Heart left ventricle (tissue), 16 donors: ENCODE measurements at regions not wholly inside any gene's neighbourhood (a gene's known extent, or its start where the extent isn't known, plus 50 kb on each side); places are given as distances from the start of the nearest gene placed in this dataset.

ENCODE experiments used
- ATAC-seq, 4 donors: fragments of 200-7000 bp; cut with Tn5 transposase; one replicate each; pipeline ENCODE4 v1.9.1; 2020 to 2022; ENCODE audit warnings: moderate library complexity in 4 of 4, mild to moderate bottlenecking in 3 of 4, moderate number of reproducible peaks in 1 of 4
- DNase-seq, 5 donors: peaks; one replicate each; pipeline ENCODE4 v3.0.0-alpha.2; 2020
- H3K27ac ChIP-seq, 12 donors: fragments of 200-600 bp; sonication (generic) in 4 of 12; one replicate each; pipeline versions ENCODE4 v1.5.0 to v1.8.0; 2016 to 2022; ENCODE audit warnings: mild to moderate bottlenecking in 2 of 12
- H3K27me3 ChIP-seq, 9 donors: fragments of 200-600 bp; sonication (generic) in 2 of 9; one replicate each; pipeline versions ENCODE4 v1.5.1 to v1.8.0; 2016 to 2022; ENCODE audit warnings: mild to moderate bottlenecking in 3 of 9
- H3K36me3 ChIP-seq, 9 donors: fragments of 200-600 bp; sonication (generic) in 2 of 9; one replicate each; pipeline versions ENCODE4 v1.5.0 to v1.8.0; 2018 to 2022; ENCODE audit warnings: mild to moderate bottlenecking in 2 of 9
- H3K4me1 ChIP-seq, 12 donors: fragments of 200-600 bp; sonication (generic) in 4 of 12; one replicate each; pipeline versions ENCODE4 v1.5.0 to v1.8.0; 2016 to 2022; ENCODE audit warnings: mild to moderate bottlenecking in 3 of 12
- H3K4me3 ChIP-seq, 12 donors: fragments of 200-600 bp; sonication (generic) in 4 of 12; one replicate each; pipeline versions ENCODE4 v1.5.0 to v1.8.0; 2017 to 2022; ENCODE audit warnings: mild to moderate bottlenecking in 9 of 12, moderate library complexity in 4 of 12
- H3K9me3 ChIP-seq, 12 donors: fragments of 200-600 bp; sonication (generic) in 4 of 12; one replicate each; pipeline versions ENCODE4 v1.5.0 to v1.8.0; 2016 to 2022; ENCODE audit warnings: mild to moderate bottlenecking in 1 of 12
- POLR2A ChIP-seq, 2 donors: fragments of 450-650 bp; IDR thresholded peaks; one replicate each; pipeline ENCODE4 v1.6.1; 2017; ENCODE audit warnings: antibody characterized with exemption in 2 of 2, mild to moderate bottlenecking in 2 of 2, moderate library complexity in 2 of 2
- WGBS, 4 donors: extraction: QIAGEN DNeasy Blood & Tissue Kit in 2 of 4; methylation state at CpG; one replicate each; pipeline versions ENCODE4 v1.1.5 to v1.1.7; 2013 to 2018; 5-methylcytosine and 5-hydroxymethylcytosine counted together
- intact Hi-C, 10 donors: fragments of 100-400 bp; cut with DNase I; formaldehyde crosslinking; loops; one replicate each; pipeline versions ENCODE4 v1.11.1 to v1.14.2; 2022
- TF ChIP-seq, protein P1 (sequence below), 12 donors: fragments of 200-600 bp; sonication (generic) in 4 of 12; IDR thresholded peaks; one replicate each; pipeline versions ENCODE4 v1.5.0 to v1.8.0; 2018 to 2022; ENCODE audit warnings: antibody characterized with exemption in 12 of 12, mild to moderate bottlenecking in 5 of 12
- donor health status: ischemic (EF 13 %, LVEDD 7.1; RV severe dilation, severe dysfunction).
- donor health status: healthy with polysubstance abuse.
- donor health status: DM: no; HTN: yes; CAD: no.
- donor health status: DM: no; HTN: no; CAD: no.
- donor health status: ischemic (EF 25% LVEDD 6.9; RV normal size, moderate dysfunction).
- donor health status: ischemic (EF 25% LVEDD 5.7; RV mildly dilated, moderate dysfunction).
- donor health status: healthy.
- donor health status: DM: yes; HTN: yes; CAD: no.
- donor health status: ischemic (EF 35%, LVEDD 5.7; RV mildly dilated, moderate dysfunction).
- donor health status: nonischemic (EF 11% LVEDD 7.7; RV severe dilation, severe dysfunction).
- donor health status: DM: yes; HTN: yes; CAD: no.
- donor health status: PGD.
- donor health status: ischemic (EF 29% LVEDD 5.4; RV normal size, mild dysfunction).
- donor health status: nonischemic (EF 23%, LVEDD 6.1; RV moderate dilation, normal function).

DNA sequence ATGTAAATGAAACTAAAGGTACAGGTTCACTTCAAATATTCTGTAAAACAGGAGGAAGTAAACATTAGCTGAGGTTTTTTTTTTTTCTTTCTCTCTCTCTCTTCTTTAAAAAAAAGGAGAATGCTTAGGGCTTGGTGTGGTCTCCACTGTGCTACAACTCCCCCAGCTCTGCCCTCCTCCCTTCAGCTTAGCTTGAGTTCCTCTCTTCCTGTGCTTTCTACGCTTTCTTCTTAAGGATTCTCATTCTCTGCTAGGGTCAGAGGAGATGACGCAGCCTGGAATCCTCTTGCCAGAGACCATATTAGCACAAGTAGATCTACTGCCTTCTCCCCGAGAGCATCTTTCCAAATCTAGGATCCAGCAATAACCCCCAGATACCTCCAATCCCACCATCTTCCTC is 69.1 kb upstream of the SNRK start:
- Histone ChIP-seq H3K27ac (peak overlapping the region in 9 of 12 donors; percentile 10 to 69 (median 48)), H3K4me3 (no peak overlapping the region), H3K27me3 (no peaks in the 10 kb centered on the region), H3K4me1 (peaks cover 0 to 15% (median 0%) of the 10 kb centered on the region in 12 donors), H3K36me3 (no peaks in the 10 kb centered on the region), H3K9me3 (no peaks in the 10 kb centered on the region)
- DNase-seq (no peak), ATAC-seq (peak in 1 of 4 donors; percentile 52)
- TF ChIP-seq POLR2A (IDR thresholded peaks at IDR 0.05) = no peak
- TF ChIP-seq, protein P1, sequence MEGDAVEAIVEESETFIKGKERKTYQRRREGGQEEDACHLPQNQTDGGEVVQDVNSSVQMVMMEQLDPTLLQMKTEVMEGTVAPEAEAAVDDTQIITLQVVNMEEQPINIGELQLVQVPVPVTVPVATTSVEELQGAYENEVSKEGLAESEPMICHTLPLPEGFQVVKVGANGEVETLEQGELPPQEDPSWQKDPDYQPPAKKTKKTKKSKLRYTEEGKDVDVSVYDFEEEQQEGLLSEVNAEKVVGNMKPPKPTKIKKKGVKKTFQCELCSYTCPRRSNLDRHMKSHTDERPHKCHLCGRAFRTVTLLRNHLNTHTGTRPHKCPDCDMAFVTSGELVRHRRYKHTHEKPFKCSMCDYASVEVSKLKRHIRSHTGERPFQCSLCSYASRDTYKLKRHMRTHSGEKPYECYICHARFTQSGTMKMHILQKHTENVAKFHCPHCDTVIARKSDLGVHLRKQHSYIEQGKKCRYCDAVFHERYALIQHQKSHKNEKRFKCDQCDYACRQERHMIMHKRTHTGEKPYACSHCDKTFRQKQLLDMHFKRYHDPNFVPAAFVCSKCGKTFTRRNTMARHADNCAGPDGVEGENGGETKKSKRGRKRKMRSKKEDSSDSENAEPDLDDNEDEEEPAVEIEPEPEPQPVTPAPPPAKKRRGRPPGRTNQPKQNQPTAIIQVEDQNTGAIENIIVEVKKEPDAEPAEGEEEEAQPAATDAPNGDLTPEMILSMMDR (IDR thresholded peaks at IDR 0.05) = no peak
- intact Hi-C loops = loop anchor here in 3 of 10 donors (5.0 to 10.0 kb wide), 3 partner anchors 40 to 285 kb away; no protein-coding TSS in a partner anchor
- WGBS, 4 donors = 60 to 78% (median 73%) methylated on average over 3 of the region's 3 CpGs

DNA sequence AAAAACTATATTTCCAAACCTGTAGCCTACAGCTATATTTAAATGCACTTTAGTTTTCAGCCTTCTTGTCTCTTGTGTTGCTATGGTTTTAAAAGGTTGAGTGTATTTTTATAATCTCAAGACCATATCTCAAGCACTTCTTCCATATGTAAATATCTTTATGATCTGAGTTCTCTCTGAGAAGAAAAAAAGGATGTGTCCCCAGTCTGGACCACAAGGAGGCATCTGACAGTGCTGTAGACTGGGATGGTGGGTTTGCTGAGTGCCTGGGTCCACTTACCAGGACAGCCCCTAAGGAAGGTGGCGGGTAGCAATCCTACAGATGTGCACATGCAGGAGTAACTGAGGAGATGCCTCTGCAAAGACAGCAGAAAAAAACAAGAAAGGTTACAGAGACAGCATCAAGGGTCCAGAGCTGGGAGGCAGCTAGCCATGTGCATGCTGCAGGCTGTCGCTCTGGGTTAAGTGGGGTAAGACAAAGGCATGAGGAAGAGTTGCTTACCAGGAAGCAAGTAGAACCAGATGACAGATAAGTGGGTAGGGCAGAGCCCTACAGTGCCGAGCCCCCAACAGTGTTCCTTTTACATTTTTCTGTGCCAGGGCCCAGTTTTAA is 70.6 kb upstream of the SNRK start:
- Histone ChIP-seq H3K4me1 (peaks cover 0 to 22% (median 6%) of the 10 kb centered on the region in 12 donors), H3K27me3 (no peaks in the 10 kb centered on the region), H3K9me3 (no peaks in the 10 kb centered on the region), H3K36me3 (no peaks in the 10 kb centered on the region), H3K27ac (peak overlapping the region in 1 of 12 donors; percentile 35), H3K4me3 (no peak overlapping the region)
- ATAC-seq = no peak
- intact Hi-C loops = loop anchor here in 3 of 10 donors (5.0 to 10.0 kb wide), 3 partner anchors 38 to 287 kb away; no protein-coding TSS in a partner anchor
- TF ChIP-seq POLR2A (IDR thresholded peaks at IDR 0.05) = no peak
- TF ChIP-seq, protein P1 (IDR thresholded peaks at IDR 0.05) = no peak
- WGBS, 4 donors = 84 to 93% (median 88%) methylated on average over 3 of the region's 3 CpGs
- no peak for DNase-seq

DNA sequence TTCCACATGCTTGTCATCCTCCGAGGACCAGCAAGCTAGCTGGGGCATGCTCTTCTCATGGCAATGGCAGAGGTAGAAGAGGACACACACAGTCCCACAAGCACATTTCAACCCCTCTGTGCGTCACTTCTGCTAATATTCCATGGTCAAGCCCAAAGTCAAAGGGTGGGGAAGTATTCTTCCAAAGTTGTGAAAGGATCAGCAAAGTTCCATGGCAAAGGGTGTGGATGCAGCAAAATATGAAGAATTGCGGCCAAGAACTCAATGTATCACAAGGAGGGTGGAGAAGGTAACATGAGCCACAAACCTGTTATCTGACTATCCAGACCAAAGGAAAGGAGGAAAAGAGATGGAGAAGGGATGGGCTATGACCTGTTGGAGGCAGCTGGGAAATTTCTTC is 71.2 kb upstream of the SNRK start:
- no peak overlapping the region for H3K27ac ChIP-seq
- H3K36me3 ChIP-seq = no peaks in the 10 kb centered on the region
- peaks cover 0 to 29% (median 10%) of the 10 kb centered on the region in 12 donors for H3K4me1 ChIP-seq
- no peak for ATAC-seq
- TF ChIP-seq POLR2A (IDR thresholded peaks at IDR 0.05) = no peak
- TF ChIP-seq, protein P1 (IDR thresholded peaks at IDR 0.05) = no peak
- intact Hi-C loops = loop anchor here in 3 of 10 donors (5.0 to 10.0 kb wide), 3 partner anchors 38 to 287 kb away; no protein-coding TSS in a partner anchor
- H3K27me3 ChIP-seq = no peaks in the 10 kb centered on the region
- no peaks in the 10 kb centered on the region for H3K9me3 ChIP-seq
- no peak for DNase-seq
- no peak overlapping the region for H3K4me3 ChIP-seq
- 94 to 99% (median 98%) methylated on average over 3 of the region's 3 CpGs for WGBS, 4 donors

DNA sequence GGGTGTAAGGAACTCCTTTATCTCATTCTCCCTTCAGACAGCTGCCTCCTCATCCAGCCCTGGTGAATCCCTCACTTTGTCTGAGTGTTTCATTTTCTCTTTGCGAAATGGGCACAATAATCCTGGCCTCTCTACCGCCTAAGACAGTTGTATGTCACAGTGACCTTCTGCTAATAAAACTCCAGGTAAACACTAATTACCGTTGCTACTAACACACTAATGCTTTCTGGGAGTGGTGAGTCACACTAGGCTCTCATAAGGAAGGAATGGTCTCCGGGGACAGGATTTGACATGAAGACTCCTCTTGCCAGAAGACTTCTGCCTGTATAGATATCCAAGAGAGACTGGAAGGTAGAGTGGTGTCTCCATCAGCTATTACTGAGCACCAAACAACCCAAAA is 71.7 kb upstream of the SNRK start:
- no peak for TF ChIP-seq POLR2A (IDR thresholded peaks at IDR 0.05)
- TF ChIP-seq, protein P1 (IDR thresholded peaks at IDR 0.05) = no peak
- ATAC-seq (no peak), DNase-seq (no peak)
- 67 to 83% (median 78%) methylated on average over 4 of the region's 4 CpGs for WGBS, 4 donors
- no peak overlapping the region for H3K4me3 ChIP-seq
- H3K4me1 ChIP-seq = peaks cover 0 to 33% (median 12%) of the 10 kb centered on the region in 12 donors
- H3K9me3 ChIP-seq = no peaks in the 10 kb centered on the region
- H3K36me3 ChIP-seq = no peaks in the 10 kb centered on the region
- no peaks in the 10 kb centered on the region for H3K27me3 ChIP-seq
- H3K27ac ChIP-seq = no peak overlapping the region
- intact Hi-C loops = loop anchor here in 3 of 10 donors (5.0 to 10.0 kb wide), 3 partner anchors 37 to 288 kb away; no protein-coding TSS in a partner anchor
